ENCODE measurements at regions not wholly inside any gene's neighbourhood (a gene's known extent, or its start where the extent isn't known, plus 50 kb on each side); places are given as distances from the start of the nearest gene placed in this dataset.

GRCh38 chr3:16084887-16085286, 89.6 kb upstream of the GALNT15 start:
- TF ChIP-seq ETV6 (conservative IDR thresholded peaks at IDR 0.05 in 1 of 2, IDR thresholded peaks at IDR 0.05 in 1 of 2; ENCODE audit: borderline replicate concordance in 1 of 2, low read depth in 1 of 2) (no peak), RAD51 (IDR thresholded peaks at IDR 0.05) (no peak), MLLT1 (IDR thresholded peaks at IDR 0.05) (no peak), CTCF (IDR thresholded peaks at IDR 0.05 in 2 of 3, conservative IDR thresholded peaks at IDR 0.05 in 1 of 3; ENCODE audit: control insufficient read depth in 2 of 3, extremely low read depth in 1 of 3, insufficient read depth in 1 of 3, low read depth in 3 of 3, low read length in 3 of 3) (no peak), ZNF217 (IDR thresholded peaks at IDR 0.05) (no peak), SMAD1 (IDR thresholded peaks at IDR 0.05; ENCODE audit: low read depth, partially characterized antibody) (no peak), EP300 (IDR thresholded peaks at IDR 0.05; ENCODE audit: borderline replicate concordance in 1 of 2, control insufficient read depth in 1 of 2, low read depth in 2 of 2, low read length in 2 of 2) (no peak)

Measured in GM12878 (cell line).